ENCODE measurements at regions not wholly inside any gene's neighbourhood (a gene's known extent, or its start where the extent isn't known, plus 50 kb on each side); places are given as distances from the start of the nearest gene placed in this dataset.
"Not testable (repeated sequence)": the region's sequence is repeated elsewhere in the genome, so short reads cannot be mapped to it uniquely, and the experiment has no call there.

GRCh38 chr13:68540244-68540643, 1310.1 kb upstream of the PCDH9 start:
- no peaks in the 10 kb centered on the region for H3K4me1 ChIP-seq (ENCODE audit: control insufficient read depth, extremely low read depth, insufficient read depth, low read length)
- no peak overlapping the region for H3K9ac ChIP-seq (ENCODE audit: control insufficient read depth, extremely low read depth, insufficient read depth, low read length)
- DNase-seq (ENCODE audit: low read depth, low spot score) (no peak), FAIRE-seq (no peak)
- no peak overlapping the region for H3K4me2 ChIP-seq (ENCODE audit: control insufficient read depth, extremely low read depth, insufficient read depth, low read depth, low read length)
- H3K27me3 ChIP-seq (ENCODE audit: control insufficient read depth, extremely low read depth, insufficient read depth, low read length): no peaks in the 10 kb centered on the region
- H3K79me2 ChIP-seq (ENCODE audit: control insufficient read depth, insufficient read depth, low read length): no peaks in the 10 kb centered on the region
- no peak overlapping the region for H2AFZ ChIP-seq (ENCODE audit: control insufficient read depth, low read length)
- H3K4me3 ChIP-seq (ENCODE audit: control insufficient read depth in 2 of 3, extremely low read depth in 1 of 3, insufficient read depth in 2 of 3, low read depth in 1 of 3, low read length in 3 of 3): no peak overlapping the region
- no peak overlapping the region for H3K27ac ChIP-seq (ENCODE audit: control insufficient read depth, insufficient read depth, low read length)
- no peaks in the 10 kb centered on the region for H3K9me1 ChIP-seq (ENCODE audit: control insufficient read depth, extremely low read depth, insufficient read depth, low read length)
- no peaks in the 10 kb centered on the region for H4K20me1 ChIP-seq (ENCODE audit: control insufficient read depth, extremely low read depth, insufficient read depth, low read length)
- no peaks in the 10 kb centered on the region for H3K36me3 ChIP-seq (ENCODE audit: control insufficient read depth in 2 of 2, extremely low read depth in 1 of 2, insufficient read depth in 2 of 2, low read length in 2 of 2)
- no peaks in the 10 kb centered on the region for H3K9me3 ChIP-seq (ENCODE audit: control insufficient read depth, low read depth, low read length)
- dilution Hi-C loops (cut with MboI; ENCODE audit: extremely low pct_ligation_motif_present, low sequenced_read_pairs): no loop called here
- TF ChIP-seq EZH2 (IDR thresholded peaks at IDR 0.05; ENCODE audit: low read length): no peak
- TF ChIP-seq, protein P1, sequence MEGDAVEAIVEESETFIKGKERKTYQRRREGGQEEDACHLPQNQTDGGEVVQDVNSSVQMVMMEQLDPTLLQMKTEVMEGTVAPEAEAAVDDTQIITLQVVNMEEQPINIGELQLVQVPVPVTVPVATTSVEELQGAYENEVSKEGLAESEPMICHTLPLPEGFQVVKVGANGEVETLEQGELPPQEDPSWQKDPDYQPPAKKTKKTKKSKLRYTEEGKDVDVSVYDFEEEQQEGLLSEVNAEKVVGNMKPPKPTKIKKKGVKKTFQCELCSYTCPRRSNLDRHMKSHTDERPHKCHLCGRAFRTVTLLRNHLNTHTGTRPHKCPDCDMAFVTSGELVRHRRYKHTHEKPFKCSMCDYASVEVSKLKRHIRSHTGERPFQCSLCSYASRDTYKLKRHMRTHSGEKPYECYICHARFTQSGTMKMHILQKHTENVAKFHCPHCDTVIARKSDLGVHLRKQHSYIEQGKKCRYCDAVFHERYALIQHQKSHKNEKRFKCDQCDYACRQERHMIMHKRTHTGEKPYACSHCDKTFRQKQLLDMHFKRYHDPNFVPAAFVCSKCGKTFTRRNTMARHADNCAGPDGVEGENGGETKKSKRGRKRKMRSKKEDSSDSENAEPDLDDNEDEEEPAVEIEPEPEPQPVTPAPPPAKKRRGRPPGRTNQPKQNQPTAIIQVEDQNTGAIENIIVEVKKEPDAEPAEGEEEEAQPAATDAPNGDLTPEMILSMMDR (optimal IDR thresholded peaks at IDR 0.05 in 1 of 3, IDR thresholded peaks at IDR 0.05 in 1 of 3, conservative IDR thresholded peaks at IDR 0.05 in 1 of 3; ENCODE audit: extremely low read depth in 1 of 3, insufficient read depth in 2 of 3, low read length in 3 of 3): no peak

- Histone ChIP-seq H3K4me3 (ENCODE audit: control insufficient read depth in 2 of 3, extremely low read depth in 1 of 3, insufficient read depth in 2 of 3, low read depth in 1 of 3, low read length in 3 of 3) (no peak overlapping the region), H4K20me1 (ENCODE audit: control insufficient read depth, extremely low read depth, insufficient read depth, low read length) (no peaks in the 10 kb centered on the region), H3K27ac (ENCODE audit: control insufficient read depth, insufficient read depth, low read length) (no peak overlapping the region), H3K4me2 (ENCODE audit: control insufficient read depth, extremely low read depth, insufficient read depth, low read depth, low read length) (no peak overlapping the region), H3K9me3 (ENCODE audit: control insufficient read depth, low read depth, low read length) (peaks cover 2% of the 10 kb centered on the region), H2AFZ (ENCODE audit: control insufficient read depth, low read length) (no peak overlapping the region), H3K36me3 (ENCODE audit: control insufficient read depth in 2 of 2, extremely low read depth in 1 of 2, insufficient read depth in 2 of 2, low read length in 2 of 2) (no peaks in the 10 kb centered on the region), H3K4me1 (ENCODE audit: control insufficient read depth, extremely low read depth, insufficient read depth, low read length) (no peaks in the 10 kb centered on the region), H3K27me3 (ENCODE audit: control insufficient read depth, extremely low read depth, insufficient read depth, low read length) (no peaks in the 10 kb centered on the region), H3K79me2 (ENCODE audit: control insufficient read depth, insufficient read depth, low read length) (no peaks in the 10 kb centered on the region), H3K9ac (ENCODE audit: control insufficient read depth, extremely low read depth, insufficient read depth, low read length) (no peak overlapping the region), H3K9me1 (ENCODE audit: control insufficient read depth, extremely low read depth, insufficient read depth, low read length) (no peaks in the 10 kb centered on the region)
- dilution Hi-C loops (cut with MboI; ENCODE audit: extremely low pct_ligation_motif_present, low sequenced_read_pairs): no loop called here
- DNase-seq (ENCODE audit: low read depth, low spot score) (no peak), FAIRE-seq (no peak)
- no peak for TF ChIP-seq EZH2 (IDR thresholded peaks at IDR 0.05; ENCODE audit: low read length)
Measured at GRCh38 chr13:68535329-68535728, 1305.2 kb upstream of the PCDH9 start.

DNA sequence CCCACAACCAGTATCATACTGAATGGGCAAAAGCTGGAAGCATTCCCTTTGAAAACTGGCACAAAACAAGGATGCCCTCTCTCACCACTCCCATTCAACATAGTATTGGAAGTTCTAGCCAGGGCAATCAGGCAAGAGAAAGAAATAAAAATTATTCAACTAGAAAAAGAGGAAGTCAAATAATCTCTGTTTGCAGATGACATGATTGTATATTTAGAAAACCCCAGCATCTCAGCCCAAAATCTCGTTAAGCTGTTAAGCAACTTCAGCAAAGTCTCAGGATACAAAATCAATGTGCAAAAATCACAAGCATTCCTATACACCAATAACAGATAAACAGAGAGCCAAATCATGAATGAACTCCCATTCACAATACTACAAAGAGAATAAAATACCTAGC, 1297.0 kb upstream of the PCDH9 start:
- dilution Hi-C loops (cut with MboI; ENCODE audit: extremely low pct_ligation_motif_present, low sequenced_read_pairs); H3K9me1 ChIP-seq (ENCODE audit: control insufficient read depth, extremely low read depth, insufficient read depth, low read length): not testable (repeated sequence)

More for the DNA sequence above, 1297.0 kb upstream of the PCDH9 start:
- H3K4me2 ChIP-seq (ENCODE audit: control insufficient read depth, extremely low read depth, insufficient read depth, low read depth, low read length); H3K4me3 ChIP-seq (ENCODE audit: control insufficient read depth in 2 of 3, extremely low read depth in 1 of 3, insufficient read depth in 2 of 3, low read depth in 1 of 3, low read length in 3 of 3); H3K27ac ChIP-seq (ENCODE audit: control insufficient read depth, insufficient read depth, low read length); H3K4me1 ChIP-seq (ENCODE audit: control insufficient read depth, extremely low read depth, insufficient read depth, low read length); H3K9ac ChIP-seq (ENCODE audit: control insufficient read depth, extremely low read depth, insufficient read depth, low read length); H2AFZ ChIP-seq (ENCODE audit: control insufficient read depth, low read length); H3K36me3 ChIP-seq (ENCODE audit: control insufficient read depth in 2 of 2, extremely low read depth in 1 of 2, insufficient read depth in 2 of 2, low read length in 2 of 2); H4K20me1 ChIP-seq (ENCODE audit: control insufficient read depth, extremely low read depth, insufficient read depth, low read length); H3K27me3 ChIP-seq (ENCODE audit: control insufficient read depth, extremely low read depth, insufficient read depth, low read length); DNase-seq (ENCODE audit: low read depth, low spot score); H3K9me3 ChIP-seq (ENCODE audit: control insufficient read depth, low read depth, low read length); H3K79me2 ChIP-seq (ENCODE audit: control insufficient read depth, insufficient read depth, low read length); FAIRE-seq: not testable (repeated sequence)

Measured in keratinocyte (primary cell).